ENCODE measurements at regions not wholly inside any gene's neighbourhood (a gene's known extent, or its start where the extent isn't known, plus 50 kb on each side); places are given as distances from the start of the nearest gene placed in this dataset.
"Not testable (repeated sequence)": the region's sequence is repeated elsewhere in the genome, so short reads cannot be mapped to it uniquely, and the experiment has no call there.

- H3K27me3 ChIP-seq = no peaks in the 10 kb centered on the region
- peaks cover 0 to under 1% (median 0%) of the 10 kb centered on the region in 4 donors for H3K4me1 ChIP-seq
- H3K4me3 ChIP-seq = no peak overlapping the region
- peaks cover 0 to 14% (median 0%) of the 10 kb centered on the region in 4 donors for H3K9me3 ChIP-seq
- WGBS, 2 donors = 60 to 79% methylated on average over 9 of the region's 9 CpGs
- H3K36me3 ChIP-seq = no peaks in the 10 kb centered on the region
- TF ChIP-seq CTCF (IDR thresholded peaks at IDR 0.05) (no peak), EP300 (IDR thresholded peaks at IDR 0.05) (no peak), POLR2A (IDR thresholded peaks at IDR 0.05) (no peak)
- DNase-seq (ENCODE audit: low spot score in 2 of 2) = no peak
- no peak overlapping the region for H3K27ac ChIP-seq
Observed at GRCh38 chr13:112172017-112172416, 105.1 kb downstream of the SOX1 start.

- H3K9me3 ChIP-seq = peaks cover 0 to 14% (median 0%) of the 10 kb centered on the region in 4 donors
- no peak for TF ChIP-seq CTCF (IDR thresholded peaks at IDR 0.05)
- no peak for TF ChIP-seq EP300 (IDR thresholded peaks at IDR 0.05)
- TF ChIP-seq POLR2A (IDR thresholded peaks at IDR 0.05) = no peak
- 60 to 62% methylated on average over 18 of the region's 18 CpGs for WGBS, 2 donors
- DNase-seq (ENCODE audit: low spot score in 2 of 2) = no peak
- no peaks in the 10 kb centered on the region for H3K27me3 ChIP-seq
- no peak overlapping the region for H3K27ac ChIP-seq
- H3K36me3 ChIP-seq = no peaks in the 10 kb centered on the region
- no peak overlapping the region for H3K4me3 ChIP-seq
- peaks cover 0 to 5% (median 0%) of the 10 kb centered on the region in 4 donors for H3K4me1 ChIP-seq
Observed at GRCh38 chr13:112172641-112173251, 105.8 kb downstream of the SOX1 start.

GRCh38 chr13:112174476-112175110 lies 107.6 kb downstream of the SOX1 start:
- 87 to 90% methylated on average over 7 of the region's 7 CpGs for WGBS, 2 donors
- Histone ChIP-seq H3K27ac (no peak overlapping the region), H3K4me1 (peaks cover 0 to 5% (median 0%) of the 10 kb centered on the region in 4 donors), H3K9me3 (peaks cover 0 to 14% (median 0%) of the 10 kb centered on the region in 4 donors), H3K36me3 (no peaks in the 10 kb centered on the region), H3K4me3 (no peak overlapping the region), H3K27me3 (no peaks in the 10 kb centered on the region)
- no peak for TF ChIP-seq EP300 (IDR thresholded peaks at IDR 0.05)
- TF ChIP-seq POLR2A (IDR thresholded peaks at IDR 0.05) = no peak
- no peak for TF ChIP-seq CTCF (IDR thresholded peaks at IDR 0.05)
- no peak for DNase-seq (ENCODE audit: low spot score in 2 of 2)

- DNase-seq (ENCODE audit: low spot score in 2 of 2) = no peak
- Histone ChIP-seq H3K4me3 (no peak overlapping the region), H3K27me3 (no peaks in the 10 kb centered on the region), H3K27ac (no peak overlapping the region), H3K9me3 (peaks cover 0 to 14% (median 0%) of the 10 kb centered on the region in 4 donors), H3K4me1 (peaks cover 0 to 5% (median 0%) of the 10 kb centered on the region in 4 donors), H3K36me3 (no peaks in the 10 kb centered on the region)
- 81 to 84% methylated on average over 25 of the region's 25 CpGs for WGBS, 2 donors
- TF ChIP-seq EP300 (IDR thresholded peaks at IDR 0.05) = no peak
- TF ChIP-seq CTCF (IDR thresholded peaks at IDR 0.05) = no peak
- no peak for TF ChIP-seq POLR2A (IDR thresholded peaks at IDR 0.05)
Observed at GRCh38 chr13:112175162-112176075, 108.5 kb downstream of the SOX1 start.

GRCh38 chr13:112176141-112177119 lies 109.5 kb downstream of the SOX1 start:
- H3K9me3 ChIP-seq = peaks cover 0 to 14% (median 0%) of the 10 kb centered on the region in 4 donors
- not testable (repeated sequence) for H3K4me1 ChIP-seq; H3K27ac ChIP-seq; DNase-seq (ENCODE audit: low spot score in 2 of 2); H3K4me3 ChIP-seq; H3K27me3 ChIP-seq; H3K36me3 ChIP-seq
- 73 to 87% methylated on average over 20 to 31 of the region's 34 CpGs for WGBS, 2 donors
